Astrocyte of the hippocampus (primary cell): ENCODE measurements at regions not wholly inside any gene's neighbourhood (a gene's known extent, or its start where the extent isn't known, plus 50 kb on each side); places are given as distances from the start of the nearest gene placed in this dataset.

ENCODE experiments used
- DNase-seq: peaks from one replicate; pipeline ENCODE4 v3.0.0; 2011; ENCODE audit warnings: low read depth, low spot score

DNA sequence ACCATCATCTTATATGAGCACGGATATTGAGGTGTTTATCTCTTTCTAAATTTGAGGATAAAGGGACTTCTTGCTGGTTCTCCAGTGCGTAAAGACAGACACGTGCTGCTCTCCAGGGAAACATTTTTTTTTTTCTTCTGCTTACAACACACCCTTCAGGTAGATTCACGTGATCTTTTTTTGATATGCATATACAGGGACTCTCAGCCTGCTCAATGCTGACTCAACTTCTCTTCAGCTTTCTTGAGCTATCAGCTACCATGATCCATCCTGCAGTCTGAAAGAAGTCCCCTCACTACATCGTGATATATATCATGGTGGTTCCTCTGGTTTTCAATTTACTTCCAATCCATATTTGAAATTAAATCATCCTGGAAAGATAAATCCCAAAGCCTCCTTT lies 87.1 kb upstream of the SLITRK3 start:
- no peak for DNase-seq

DNA sequence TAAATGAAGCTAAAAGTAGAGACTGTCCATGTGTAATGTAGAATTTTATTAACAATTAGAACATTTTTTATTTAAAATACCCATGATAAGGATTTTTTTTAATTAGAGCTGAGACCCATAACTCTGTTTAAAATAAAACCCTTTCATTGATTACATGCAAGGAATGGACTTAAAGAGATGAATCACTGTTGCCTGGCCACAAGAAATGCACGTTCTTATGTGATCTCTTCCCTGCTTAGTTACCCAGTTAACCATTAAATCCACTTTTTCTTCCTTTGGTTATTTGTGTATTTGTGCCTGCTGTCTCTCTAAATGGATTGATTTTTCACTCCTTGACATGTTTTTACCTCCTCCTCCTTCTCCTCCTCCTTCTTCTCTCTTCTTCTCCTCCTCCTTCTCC lies 83.3 kb upstream of the SLITRK3 start:
- DNase-seq = no peak

DNA sequence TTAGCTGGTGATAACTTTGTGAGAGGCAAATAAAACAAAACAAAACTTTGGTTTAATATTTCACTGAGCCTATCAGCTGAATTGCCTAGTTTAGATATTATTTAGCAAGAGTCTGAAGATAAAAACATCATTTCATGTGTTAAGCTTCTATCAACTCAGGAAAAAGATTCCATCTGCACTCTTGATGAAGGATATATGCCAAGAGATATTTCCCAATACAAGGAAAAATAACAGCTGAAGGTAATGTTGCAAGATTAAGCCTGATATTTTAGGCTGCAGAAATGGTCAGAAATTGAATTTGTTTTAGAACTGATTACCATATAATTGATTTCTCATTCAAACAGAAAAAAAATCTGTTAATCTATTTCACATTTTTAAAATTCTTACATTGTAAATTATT lies 77.2 kb upstream of the SLITRK3 start:
- no peak for DNase-seq

DNA sequence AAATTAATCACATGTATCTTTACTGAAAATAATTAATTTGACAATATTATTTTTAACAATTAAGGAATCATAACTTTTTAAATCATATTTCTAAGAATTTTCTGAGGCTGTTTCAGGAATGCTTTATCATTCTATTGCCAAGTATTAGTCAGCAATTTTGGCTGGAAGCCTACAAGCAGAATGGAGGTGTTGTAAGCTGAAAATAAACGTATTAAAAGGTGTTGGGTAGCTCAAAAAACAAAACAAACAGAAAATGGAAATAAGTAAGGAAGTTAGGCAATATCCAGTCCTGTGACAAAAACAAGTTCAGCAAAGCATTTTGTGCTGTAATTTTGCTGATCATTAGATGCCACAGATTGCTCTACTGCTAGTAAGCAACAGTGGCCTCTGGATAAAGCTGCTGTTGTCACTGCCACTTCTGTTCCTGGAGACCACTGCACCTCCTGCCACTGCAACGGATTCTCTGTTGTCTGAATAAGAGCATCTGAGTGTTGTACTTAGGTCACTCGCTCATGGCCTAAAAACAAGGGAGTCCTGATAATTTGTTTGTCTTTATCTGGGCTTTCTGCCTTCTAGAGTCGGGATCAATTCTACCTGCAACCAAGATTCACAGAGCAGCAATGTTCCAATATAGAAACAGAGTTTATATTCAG lies 63.5 kb upstream of the SLITRK3 start:
- DNase-seq = peak; percentile 19

DNA sequence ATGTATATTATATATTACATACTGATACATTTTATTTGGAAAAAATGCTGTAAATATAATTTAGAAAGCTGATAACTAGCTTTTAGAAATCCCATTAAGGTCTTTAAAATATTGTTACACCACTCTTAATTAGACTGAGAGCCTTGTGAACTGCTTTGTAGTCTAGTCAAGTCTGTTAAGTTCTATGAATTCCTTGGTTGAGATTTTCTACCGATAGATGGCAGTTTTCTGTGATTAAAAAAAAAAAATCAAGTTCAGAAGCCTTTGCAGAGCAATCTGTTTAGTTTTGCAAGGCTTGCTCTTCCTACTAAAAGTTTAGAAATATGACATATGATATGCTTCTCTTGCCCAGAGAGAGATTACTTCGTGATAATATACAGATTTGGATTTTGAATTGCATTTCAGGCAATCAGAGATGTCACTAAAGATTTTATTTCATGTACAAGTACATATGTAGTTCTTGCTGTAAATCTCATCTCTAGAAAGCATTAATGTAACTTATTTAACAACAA lies 60.4 kb upstream of the SLITRK3 start:
- DNase-seq = no peak

DNA sequence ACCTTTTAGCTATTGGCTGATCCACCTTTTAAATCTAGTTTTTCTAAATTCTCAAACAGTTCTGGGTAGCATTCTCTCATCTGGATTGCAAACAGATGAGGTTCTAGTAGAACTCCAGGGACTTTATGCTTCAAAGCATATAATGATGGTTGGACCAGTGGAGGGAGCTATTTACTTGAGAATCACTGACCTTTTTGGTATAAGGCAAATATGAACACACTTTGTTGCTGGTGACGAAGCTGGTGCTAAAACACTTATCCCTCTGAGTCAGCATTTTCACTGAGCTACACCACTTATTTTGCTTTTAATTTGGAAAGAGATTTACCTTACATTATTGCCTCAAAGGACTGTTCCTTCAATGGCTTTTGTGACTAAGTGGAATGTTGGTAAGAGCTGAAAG lies 58.6 kb upstream of the SLITRK3 start:
- peak; percentile 19 for DNase-seq
